ENCODE measurements at regions not wholly inside any gene's neighbourhood (a gene's known extent, or its start where the extent isn't known, plus 50 kb on each side); places are given as distances from the start of the nearest gene placed in this dataset.

DNA sequence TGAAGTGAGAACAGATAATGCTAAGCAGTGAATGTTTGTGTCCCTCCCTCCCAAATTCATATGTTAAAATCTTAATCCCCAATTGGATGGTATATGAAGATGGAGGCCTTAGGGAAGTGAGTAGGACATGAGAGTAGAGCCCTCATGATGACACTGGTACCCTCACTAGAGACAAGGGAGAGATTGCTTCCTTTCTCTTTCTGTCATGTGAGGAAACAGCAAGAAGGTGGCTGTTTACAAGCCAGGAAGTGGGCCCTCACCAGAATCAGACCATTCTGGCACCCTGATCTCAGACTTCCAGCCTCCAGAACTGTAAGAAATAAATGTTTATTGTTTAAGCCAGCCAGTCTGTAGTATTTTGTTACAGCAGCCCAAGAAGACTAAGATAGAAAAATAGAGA is 209.5 kb downstream of the SATB1 start:
- TF ChIP-seq POLR2AphosphoS5 (IDR thresholded peaks at IDR 0.05; ENCODE audit: low read depth, low read length) (no peak), TEAD4 (IDR thresholded peaks at IDR 0.05; ENCODE audit: low read depth, low read length) (no peak), NRF1 (IDR thresholded peaks at IDR 0.05; ENCODE audit: low read depth, low read length) (no peak), EZH2 (IDR thresholded peaks at IDR 0.05; ENCODE audit: low read depth, low read length, severe bottlenecking) (no peak), SRF (IDR thresholded peaks at IDR 0.05; ENCODE audit: low read depth, low read length) (no peak)
- TF ChIP-seq, protein P1, sequence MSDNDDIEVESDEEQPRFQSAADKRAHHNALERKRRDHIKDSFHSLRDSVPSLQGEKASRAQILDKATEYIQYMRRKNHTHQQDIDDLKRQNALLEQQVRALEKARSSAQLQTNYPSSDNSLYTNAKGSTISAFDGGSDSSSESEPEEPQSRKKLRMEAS (IDR thresholded peaks at IDR 0.05), result no peak

All from H1 (cell line).